HUES6 (cell line): ENCODE measurements at regions not wholly inside any gene's neighbourhood (a gene's known extent, or its start where the extent isn't known, plus 50 kb on each side); places are given as distances from the start of the nearest gene placed in this dataset.

ENCODE experiments used
- H3K27ac ChIP-seq: 2 replicates; pipeline ENCODE4 v1.7.0; 2013; ENCODE audit warnings: low read depth, mild to moderate bottlenecking, low read length, inconsistent platforms
- H3K27me3 ChIP-seq: 2 replicates; pipeline ENCODE4 v1.6.1; 2013; ENCODE audit warnings: low read length; ENCODE audit not compliant: control insufficient read depth, insufficient read depth
- H3K36me3 ChIP-seq: 2 replicates; pipeline ENCODE4 v1.6.1; 2013; ENCODE audit warnings: low read length; ENCODE audit not compliant: control insufficient read depth, insufficient read depth
- H3K4me1 ChIP-seq: 2 replicates; pipeline ENCODE4 v1.6.1; 2013; ENCODE audit warnings: low read length; ENCODE audit not compliant: control insufficient read depth, insufficient read depth
- H3K4me3 ChIP-seq: 2 replicates; pipeline ENCODE4 v1.5.1; 2013; ENCODE audit warnings: low read depth, low read length
- H3K9ac ChIP-seq: one replicate; pipeline ENCODE4 v1.6.1; 2013; ENCODE audit warnings: mild to moderate bottlenecking, low read length
- H3K9me3 ChIP-seq: 2 replicates; pipeline ENCODE4 v1.6.1; 2013; ENCODE audit warnings: low read depth, low read length; ENCODE audit not compliant: control insufficient read depth, insufficient read depth

GRCh38 chr1:175866776-175867175 lies 123.4 kb upstream of the TNR start:
- 0 out of 2 replicates have a peak, but pooled peaks cover 8% of the 10 kb centered on the region for H3K27me3 ChIP-seq
- H3K9me3 ChIP-seq: no peaks in the 10 kb centered on the region
- H3K27ac ChIP-seq: no peak overlapping the region
- no peak overlapping the region for H3K9ac ChIP-seq
- peaks cover 45% of the 10 kb centered on the region for H3K4me1 ChIP-seq
- H3K4me3 ChIP-seq: no peak overlapping the region
- no peaks in the 10 kb centered on the region for H3K36me3 ChIP-seq

GRCh38 chr1:175865041-175865766 lies 121.8 kb upstream of the TNR start:
- Histone ChIP-seq H3K27ac (no peak overlapping the region), H3K4me3 (peak overlapping the region; percentile 28; the same call in 1 of the 2 replicates), H3K27me3 (0 out of 2 replicates have a peak, but pooled peaks cover 3% of the 10 kb centered on the region), H3K9me3 (no peaks in the 10 kb centered on the region), H3K9ac (no peak overlapping the region), H3K36me3 (no peaks in the 10 kb centered on the region), H3K4me1 (peaks cover 48% of the 10 kb centered on the region)

- Histone ChIP-seq H3K9ac (no peak overlapping the region), H3K36me3 (no peaks in the 10 kb centered on the region), H3K9me3 (no peaks in the 10 kb centered on the region), H3K27ac (no peak overlapping the region), H3K27me3 (0 out of 2 replicates have a peak, but pooled peaks cover 3% of the 10 kb centered on the region), H3K4me1 (peaks cover 48% of the 10 kb centered on the region), H3K4me3 (0 out of 2 replicates have a peak overlapping the region, but pooled peaks have one; percentile 28)
Measured at GRCh38 chr1:175864625-175865024, 121.2 kb upstream of the TNR start.

DNA sequence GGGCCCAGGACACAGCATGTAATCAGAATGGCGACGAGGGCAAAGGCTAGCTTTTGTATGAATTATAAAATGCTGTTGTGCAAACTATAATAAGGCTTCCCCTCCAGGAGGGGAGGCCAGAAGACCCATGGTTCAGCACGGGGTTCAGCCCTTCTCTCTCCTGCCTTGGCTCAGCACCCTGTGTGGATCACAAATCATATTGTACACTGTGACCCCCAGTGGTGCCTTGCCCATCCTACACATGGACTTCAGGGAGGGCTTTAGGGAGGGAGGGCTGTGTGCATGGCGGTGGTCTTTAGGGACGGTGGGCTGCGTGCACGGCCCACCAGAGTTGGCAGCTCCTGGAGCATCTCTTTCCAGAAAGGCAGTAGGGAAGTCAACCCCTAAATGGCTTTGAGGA lies 120.8 kb upstream of the TNR start:
- Histone ChIP-seq H3K27me3 (0 out of 2 replicates have a peak, but pooled peaks cover 3% of the 10 kb centered on the region), H3K9me3 (no peaks in the 10 kb centered on the region), H3K4me1 (peaks cover 48% of the 10 kb centered on the region), H3K4me3 (no peak overlapping the region), H3K27ac (no peak overlapping the region), H3K9ac (no peak overlapping the region), H3K36me3 (no peaks in the 10 kb centered on the region)

GRCh38 chr1:175863299-175864050 lies 120.1 kb upstream of the TNR start:
- no peak overlapping the region for H3K27ac ChIP-seq
- 0 out of 2 replicates have a peak, but pooled peaks cover 3% of the 10 kb centered on the region for H3K27me3 ChIP-seq
- no peak overlapping the region for H3K4me3 ChIP-seq

GRCh38 chr1:175862408-175862807 lies 119.0 kb upstream of the TNR start:
- 0 out of 2 replicates have a peak, but pooled peaks cover 3% of the 10 kb centered on the region for H3K27me3 ChIP-seq
- H3K9me3 ChIP-seq: no peaks in the 10 kb centered on the region
- H3K36me3 ChIP-seq: no peaks in the 10 kb centered on the region
- H3K9ac ChIP-seq: no peak overlapping the region
- no peak overlapping the region for H3K27ac ChIP-seq
- H3K4me3 ChIP-seq: no peak overlapping the region
- H3K4me1 ChIP-seq: peaks cover 54% of the 10 kb centered on the region

More at GRCh38 chr1:175863299-175864050, 120.1 kb upstream of the TNR start:
- Histone ChIP-seq H3K9me3 (no peaks in the 10 kb centered on the region), H3K4me1 (peaks cover 48% of the 10 kb centered on the region), H3K36me3 (no peaks in the 10 kb centered on the region), H3K9ac (no peak overlapping the region)

DNA sequence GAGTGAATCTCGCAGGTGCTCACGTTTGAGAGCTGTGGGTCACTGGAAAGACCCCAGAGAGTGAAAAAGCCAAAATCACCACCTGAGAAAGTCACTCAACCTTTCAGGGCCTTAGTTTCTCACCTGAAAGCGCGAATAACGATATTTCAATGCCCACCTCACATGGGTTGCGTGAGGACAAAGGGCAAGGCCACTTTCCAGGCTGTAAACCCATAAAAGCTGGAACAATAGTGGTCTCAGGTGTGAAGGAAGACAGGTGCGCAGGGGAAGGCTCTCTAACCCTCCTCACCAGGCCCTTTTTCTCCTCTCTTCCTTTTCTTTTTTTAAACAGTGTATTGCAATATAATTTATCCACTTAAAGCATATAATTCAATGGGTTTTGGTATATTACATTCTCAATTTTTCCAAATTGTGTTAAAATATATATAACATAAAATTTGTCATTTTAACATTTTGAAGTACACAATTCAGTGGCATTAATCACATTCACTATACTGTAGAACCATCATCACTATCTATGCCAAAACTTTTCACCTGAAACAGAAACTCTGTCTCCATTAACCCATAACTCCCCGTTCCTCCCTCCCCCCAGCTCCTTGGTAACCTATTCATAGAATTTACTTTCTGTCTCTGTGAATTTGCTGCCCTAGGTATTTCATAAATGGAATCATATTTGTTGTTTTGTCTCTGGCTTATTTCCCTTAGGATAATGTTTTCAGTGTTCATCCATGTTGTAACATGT lies 118.4 kb upstream of the TNR start:
- Histone ChIP-seq H3K4me1 (peaks cover 54% of the 10 kb centered on the region), H3K27ac (no peak overlapping the region), H3K36me3 (no peaks in the 10 kb centered on the region)

DNA sequence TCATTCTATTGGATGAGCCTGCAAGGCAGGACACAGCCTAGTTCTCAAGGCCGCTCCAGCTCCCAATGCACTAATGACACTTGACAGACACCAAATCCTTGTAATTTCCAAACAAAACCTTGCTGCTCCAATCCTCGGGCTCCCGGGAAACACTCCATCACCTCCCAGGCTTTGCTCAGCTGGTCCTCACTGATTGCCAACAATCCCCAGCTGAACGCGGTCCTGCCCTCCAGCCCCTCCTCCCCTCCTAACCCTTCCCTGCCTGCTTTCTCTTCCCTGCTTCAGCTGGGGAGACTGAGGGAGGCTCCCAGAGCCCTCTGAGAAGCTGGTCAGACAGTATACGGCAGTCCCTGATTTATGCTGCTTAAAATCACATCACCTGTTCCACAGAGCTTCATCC lies 114.4 kb upstream of the TNR start:
- peaks cover 18% of the 10 kb centered on the region for H3K4me1 ChIP-seq
- 0 out of 2 replicates have a peak, but pooled peaks cover 3% of the 10 kb centered on the region for H3K27me3 ChIP-seq
- no peak overlapping the region for H3K4me3 ChIP-seq
- H3K9me3 ChIP-seq: no peaks in the 10 kb centered on the region
- H3K36me3 ChIP-seq: no peaks in the 10 kb centered on the region
- H3K9ac ChIP-seq: no peak overlapping the region
- H3K27ac ChIP-seq: no peak overlapping the region

More for the DNA sequence above, 118.4 kb upstream of the TNR start:
- Histone ChIP-seq H3K27me3 (0 out of 2 replicates have a peak, but pooled peaks cover 3% of the 10 kb centered on the region), H3K4me3 (no peak overlapping the region), H3K9ac (no peak overlapping the region), H3K9me3 (no peaks in the 10 kb centered on the region)

- Histone ChIP-seq H3K27ac (no peak overlapping the region), H3K9ac (no peak overlapping the region), H3K27me3 (no peaks in the 10 kb centered on the region), H3K36me3 (no peaks in the 10 kb centered on the region), H3K9me3 (no peaks in the 10 kb centered on the region), H3K4me3 (no peak overlapping the region), H3K4me1 (peaks cover 9% of the 10 kb centered on the region; the same call in 1 of the 2 replicates)
Measured at GRCh38 chr1:175853681-175854080, 110.3 kb upstream of the TNR start.

- no peak overlapping the region for H3K9ac ChIP-seq
- H3K36me3 ChIP-seq: no peaks in the 10 kb centered on the region
- peaks cover 6% of the 10 kb centered on the region; the same call in 1 of the 2 replicates for H3K4me1 ChIP-seq
- H3K9me3 ChIP-seq: no peaks in the 10 kb centered on the region
- no peak overlapping the region for H3K27ac ChIP-seq
- no peak overlapping the region for H3K4me3 ChIP-seq
- H3K27me3 ChIP-seq: no peaks in the 10 kb centered on the region
Measured at GRCh38 chr1:175851749-175852148, 108.4 kb upstream of the TNR start.
